ENCODE measurements at regions not wholly inside any gene's neighbourhood (a gene's known extent, or its start where the extent isn't known, plus 50 kb on each side); places are given as distances from the start of the nearest gene placed in this dataset.
A peak's percentile ranks its signal among the peaks of the same experiment; 100 is the strongest.

DNA sequence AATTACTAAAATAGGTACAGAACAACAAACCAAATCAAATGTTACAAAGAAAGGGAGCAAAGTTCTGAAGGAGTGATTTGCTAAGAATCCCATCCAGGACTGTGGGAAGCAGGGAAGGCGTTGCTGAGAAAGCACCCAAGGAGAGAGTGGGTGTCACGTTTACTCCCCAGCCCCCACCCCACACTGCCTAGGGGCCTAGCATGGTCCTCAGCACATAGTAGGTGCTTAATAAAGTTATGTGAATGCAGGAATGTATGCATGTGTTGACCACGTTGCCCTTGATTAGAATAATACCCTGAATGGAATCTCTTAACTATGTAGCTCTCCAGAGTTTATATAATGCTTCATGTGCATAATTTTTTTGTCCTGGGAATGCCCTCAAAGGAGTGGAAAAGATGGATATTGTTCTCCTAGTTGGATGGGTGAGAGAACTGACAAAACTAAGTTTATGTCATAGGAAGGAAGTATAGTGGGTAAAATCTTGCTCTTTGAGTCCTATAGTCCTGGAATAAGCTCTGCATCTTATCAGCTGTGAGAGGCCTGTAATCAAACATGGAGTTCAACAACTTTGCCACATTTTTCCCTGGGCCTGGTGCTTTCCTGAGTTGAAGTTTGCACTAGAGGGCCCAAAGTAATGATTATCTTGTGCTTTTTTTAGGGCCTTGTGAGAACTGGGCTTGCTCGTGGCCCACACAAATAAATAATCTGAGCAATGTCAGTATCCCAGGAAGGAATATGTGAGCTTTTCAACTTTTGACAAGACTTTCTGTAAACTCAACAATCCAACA lies 53.8 kb upstream of the LMO2 start (continued):
- TF ChIP-seq HNRNPUL1 (IDR thresholded peaks at IDR 0.05; ENCODE audit: low read length): no peak
- no peak for TF ChIP-seq BDP1 (IDR thresholded peaks at IDR 0.05; ENCODE audit: insufficient read depth, insufficient read length)
- TF ChIP-seq ZNF232 (CRISPR knock-in tag; IDR thresholded peaks at IDR 0.05): no peak
- TF ChIP-seq, protein P1, sequence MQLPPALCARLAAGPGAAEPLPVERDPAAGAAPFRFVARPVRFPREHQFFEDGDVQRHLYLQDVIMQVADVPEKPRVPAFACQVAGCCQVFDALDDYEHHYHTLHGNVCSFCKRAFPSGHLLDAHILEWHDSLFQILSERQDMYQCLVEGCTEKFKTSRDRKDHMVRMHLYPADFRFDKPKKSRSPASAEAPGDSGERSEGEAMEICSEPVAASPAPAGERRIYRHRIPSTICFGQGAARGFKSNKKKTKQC (CRISPR knock-in tag; IDR thresholded peaks at IDR 0.05): no peak
- TF ChIP-seq ZKSCAN8 (CRISPR knock-in tag; IDR thresholded peaks at IDR 0.05): no peak
- TF ChIP-seq, protein P2, sequence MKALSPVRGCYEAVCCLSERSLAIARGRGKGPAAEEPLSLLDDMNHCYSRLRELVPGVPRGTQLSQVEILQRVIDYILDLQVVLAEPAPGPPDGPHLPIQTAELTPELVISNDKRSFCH (CRISPR knock-in tag; IDR thresholded peaks at IDR 0.05): 0 out of 2 replicates have a peak, but pooled peaks have one; percentile 12
- TF ChIP-seq, protein P2 (tag; IDR thresholded peaks at IDR 0.05): no peak
- TF ChIP-seq ZNF583 (CRISPR knock-in tag; IDR thresholded peaks at IDR 0.05): peak; percentile 78
- TF ChIP-seq HNRNPL (IDR thresholded peaks at IDR 0.05; ENCODE audit: low read depth, low read length): no peak
- no peak for TF ChIP-seq HMGN3 (IDR thresholded peaks at IDR 0.05; ENCODE audit: borderline replicate concordance, extremely low read depth, insufficient read length, low read depth, low read length)
- TF ChIP-seq ZFP30 (CRISPR knock-in tag; IDR thresholded peaks at IDR 0.05; ENCODE audit: borderline replicate concordance): no peak
- TF ChIP-seq ARID2 (IDR thresholded peaks at IDR 0.05): no peak
- no peak for TF ChIP-seq NCOR1 (IDR thresholded peaks at IDR 0.05)
- no peak for TF ChIP-seq KLF1 (tag; IDR thresholded peaks at IDR 0.05)
- no peak for TF ChIP-seq PHTF2 (CRISPR knock-in tag; IDR thresholded peaks at IDR 0.05)
- no peak for TF ChIP-seq ESRRA (IDR thresholded peaks at IDR 0.05; ENCODE audit: borderline replicate concordance, low read depth)
- TF ChIP-seq POLR2G (IDR thresholded peaks at IDR 0.05; ENCODE audit: low read depth, low read length): no peak
- no peak for TF ChIP-seq POLR2B (IDR thresholded peaks at IDR 0.05; ENCODE audit: low read depth, partially characterized antibody)
- no peak for TF ChIP-seq PRPF4 (IDR thresholded peaks at IDR 0.05; ENCODE audit: insufficient read depth, low read depth, low read length, poor library complexity, severe bottlenecking)
- no peak for TF ChIP-seq TAF7 (tag; IDR thresholded peaks at IDR 0.05)
- no peak for TF ChIP-seq ZNF3 (CRISPR knock-in tag; IDR thresholded peaks at IDR 0.05)
- no peak for TF ChIP-seq PPARD (CRISPR knock-in tag; IDR thresholded peaks at IDR 0.05)
- no peak for TF ChIP-seq CBFA2T3 (IDR thresholded peaks at IDR 0.05)
- TF ChIP-seq TEAD1 (CRISPR knock-in tag; IDR thresholded peaks at IDR 0.05): no peak
- TF ChIP-seq, protein P3, sequence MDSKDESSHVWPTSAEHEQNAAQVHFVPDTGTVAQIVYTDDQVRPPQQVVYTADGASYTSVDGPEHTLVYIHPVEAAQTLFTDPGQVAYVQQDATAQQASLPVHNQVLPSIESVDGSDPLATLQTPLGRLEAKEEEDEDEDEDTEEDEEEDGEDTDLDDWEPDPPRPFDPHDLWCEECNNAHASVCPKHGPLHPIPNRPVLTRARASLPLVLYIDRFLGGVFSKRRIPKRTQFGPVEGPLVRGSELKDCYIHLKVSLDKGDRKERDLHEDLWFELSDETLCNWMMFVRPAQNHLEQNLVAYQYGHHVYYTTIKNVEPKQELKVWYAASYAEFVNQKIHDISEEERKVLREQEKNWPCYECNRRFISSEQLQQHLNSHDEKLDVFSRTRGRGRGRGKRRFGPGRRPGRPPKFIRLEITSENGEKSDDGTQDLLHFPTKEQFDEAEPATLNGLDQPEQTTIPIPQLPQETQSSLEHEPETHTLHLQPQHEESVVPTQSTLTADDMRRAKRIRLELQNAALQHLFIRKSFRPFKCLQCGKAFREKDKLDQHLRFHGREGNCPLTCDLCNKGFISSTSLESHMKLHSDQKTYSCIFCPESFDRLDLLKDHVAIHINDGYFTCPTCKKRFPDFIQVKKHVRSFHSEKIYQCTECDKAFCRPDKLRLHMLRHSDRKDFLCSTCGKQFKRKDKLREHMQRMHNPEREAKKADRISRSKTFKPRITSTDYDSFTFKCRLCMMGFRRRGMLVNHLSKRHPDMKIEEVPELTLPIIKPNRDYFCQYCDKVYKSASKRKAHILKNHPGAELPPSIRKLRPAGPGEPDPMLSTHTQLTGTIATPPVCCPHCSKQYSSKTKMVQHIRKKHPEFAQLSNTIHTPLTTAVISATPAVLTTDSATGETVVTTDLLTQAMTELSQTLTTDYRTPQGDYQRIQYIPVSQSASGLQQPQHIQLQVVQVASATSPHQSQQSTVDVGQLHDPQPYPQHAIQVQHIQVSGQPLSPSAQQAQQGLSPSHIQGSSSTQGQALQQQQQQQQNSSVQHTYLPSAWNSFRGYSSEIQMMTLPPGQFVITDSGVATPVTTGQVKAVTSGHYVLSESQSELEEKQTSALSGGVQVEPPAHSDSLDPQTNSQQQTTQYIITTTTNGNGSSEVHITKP (IDR thresholded peaks at IDR 0.05; ENCODE audit: partially characterized antibody): no peak
- no peak for TF ChIP-seq TEAD2 (tag; IDR thresholded peaks at IDR 0.05)
- peak; percentile 57; the same call in 1 of the 2 replicates for TF ChIP-seq ZBTB17 (CRISPR knock-in tag; IDR thresholded peaks at IDR 0.05)

All from K562 (cell line).